ENCODE measurements at regions not wholly inside any gene's neighbourhood (a gene's known extent, or its start where the extent isn't known, plus 50 kb on each side); places are given as distances from the start of the nearest gene placed in this dataset.

GRCh38 chr20:60132162-60132826 lies 174.1 kb downstream of the CDH26 start:
- FAIRE-seq = no peak

GRCh38 chr20:60132827-60133670 lies 174.8 kb downstream of the CDH26 start:
- no peak for FAIRE-seq

- no peak for FAIRE-seq
These were observed 177.1 kb downstream of the CDH26 start for GRCh38 chr20:60135276-60135675.

DNA sequence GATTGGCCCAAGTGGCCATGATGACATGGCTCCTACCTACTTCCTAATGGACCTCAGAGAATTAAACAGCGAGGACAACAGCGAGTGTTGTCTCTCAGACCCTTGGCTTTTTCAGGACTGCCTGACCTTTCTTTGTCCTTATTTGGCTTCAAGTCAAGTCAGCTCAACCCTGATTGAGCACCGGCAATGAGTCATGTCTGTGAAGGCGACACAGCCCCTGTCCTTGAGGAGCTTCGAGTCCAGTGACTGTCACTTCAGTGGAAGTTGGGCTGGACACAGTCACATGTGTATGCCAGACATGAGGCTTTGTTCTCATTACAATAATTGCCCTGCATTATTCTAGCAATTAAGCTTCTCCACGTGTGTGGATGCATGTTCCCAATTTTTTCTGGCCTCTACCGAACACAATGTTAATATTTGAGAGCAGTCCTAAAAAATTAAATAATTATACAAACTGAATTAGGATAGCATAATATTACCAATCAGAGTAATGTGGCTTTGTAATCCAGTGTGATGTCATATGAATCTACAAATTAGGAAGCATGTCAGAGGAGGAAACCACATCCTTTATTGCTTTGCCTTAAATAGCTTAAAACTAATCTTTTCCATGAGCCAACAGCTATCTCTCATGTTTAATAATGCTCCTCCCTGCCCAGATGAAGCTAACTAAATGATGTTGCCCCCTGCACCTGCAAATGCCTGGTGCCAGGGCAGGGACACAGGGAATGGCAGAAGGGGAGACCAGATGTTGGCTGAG lies 178.6 kb downstream of the CDH26 start:
- no peak for FAIRE-seq

DNA sequence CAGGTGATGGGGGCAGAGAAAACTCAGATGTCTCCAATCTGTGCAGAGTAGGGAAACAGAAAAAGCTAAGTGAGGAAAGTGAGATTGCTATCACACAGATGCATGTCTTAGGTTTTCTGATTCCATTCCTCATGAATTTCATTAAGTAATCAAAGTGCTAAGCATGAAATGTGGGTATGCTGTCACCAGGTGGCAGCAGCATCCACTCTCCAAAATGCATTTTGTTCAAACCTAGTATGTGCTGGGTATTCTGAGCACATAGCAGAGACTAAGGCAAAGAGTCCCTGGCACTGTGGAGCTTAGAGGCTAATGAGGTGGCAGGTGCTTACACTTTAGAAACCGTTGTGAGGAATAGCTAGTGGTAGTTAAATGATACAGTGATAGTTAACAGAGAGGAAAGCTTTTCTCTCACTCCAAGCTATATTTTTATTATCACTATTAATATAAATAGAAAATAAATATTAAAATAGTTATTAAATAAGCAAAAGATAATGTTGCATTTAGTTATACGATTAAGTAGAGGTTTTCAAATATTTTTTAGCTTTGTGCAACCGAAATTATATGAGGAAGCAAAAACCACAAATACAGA lies 179.5 kb downstream of the CDH26 start:
- no peak for FAIRE-seq

DNA sequence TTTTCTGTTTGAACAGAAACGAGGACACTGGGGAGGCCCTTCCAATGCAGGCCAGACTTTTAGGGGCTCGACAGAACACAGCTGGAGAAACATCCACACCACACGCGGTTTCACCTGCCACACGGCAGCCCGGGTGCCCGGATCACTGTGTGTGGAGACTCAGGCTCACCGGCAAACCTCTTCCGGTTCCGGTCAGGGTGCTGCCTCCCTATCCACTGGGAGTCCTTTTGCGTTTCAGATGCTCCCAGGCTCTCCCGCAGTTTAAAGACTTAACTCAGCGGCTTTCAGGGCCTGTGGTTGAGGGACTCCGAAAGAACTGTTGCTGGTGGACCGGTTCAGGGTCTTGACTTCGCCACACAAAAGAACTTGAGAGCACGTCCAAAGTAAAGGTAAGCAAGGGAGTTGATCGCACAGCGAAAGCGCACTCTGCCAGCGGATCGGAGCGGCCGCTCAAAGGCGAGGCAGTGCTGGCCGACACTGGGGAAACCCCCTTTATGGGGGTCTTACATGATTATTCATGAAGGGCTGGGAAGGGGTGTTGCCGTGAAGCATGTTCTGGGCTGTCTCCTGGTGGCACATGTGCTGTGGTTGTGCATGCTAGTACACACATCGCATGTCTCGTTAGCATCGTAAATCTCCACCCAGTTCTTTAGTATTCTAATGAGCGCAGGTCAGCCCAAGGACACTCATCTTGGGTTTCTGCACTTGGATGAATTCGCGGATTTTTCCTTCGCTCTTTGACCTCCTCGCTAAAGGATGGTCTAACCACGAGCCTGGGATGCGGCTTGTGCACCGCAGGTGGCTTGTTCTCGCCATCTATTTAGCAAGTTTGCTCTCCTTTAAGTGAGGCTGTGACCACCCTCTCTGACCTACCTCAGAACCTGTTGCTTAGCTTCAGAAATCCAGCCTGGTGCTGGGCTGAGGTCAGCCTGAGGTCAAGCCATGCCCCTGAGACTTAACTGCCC lies 180.3 kb downstream of the CDH26 start:
- no peak for FAIRE-seq

GRCh38 chr20:60139663-60140446 lies 181.6 kb downstream of the CDH26 start:
- no peak for FAIRE-seq

- no peak for FAIRE-seq
These were observed 184.4 kb downstream of the CDH26 start for GRCh38 chr20:60142587-60142986.

DNA sequence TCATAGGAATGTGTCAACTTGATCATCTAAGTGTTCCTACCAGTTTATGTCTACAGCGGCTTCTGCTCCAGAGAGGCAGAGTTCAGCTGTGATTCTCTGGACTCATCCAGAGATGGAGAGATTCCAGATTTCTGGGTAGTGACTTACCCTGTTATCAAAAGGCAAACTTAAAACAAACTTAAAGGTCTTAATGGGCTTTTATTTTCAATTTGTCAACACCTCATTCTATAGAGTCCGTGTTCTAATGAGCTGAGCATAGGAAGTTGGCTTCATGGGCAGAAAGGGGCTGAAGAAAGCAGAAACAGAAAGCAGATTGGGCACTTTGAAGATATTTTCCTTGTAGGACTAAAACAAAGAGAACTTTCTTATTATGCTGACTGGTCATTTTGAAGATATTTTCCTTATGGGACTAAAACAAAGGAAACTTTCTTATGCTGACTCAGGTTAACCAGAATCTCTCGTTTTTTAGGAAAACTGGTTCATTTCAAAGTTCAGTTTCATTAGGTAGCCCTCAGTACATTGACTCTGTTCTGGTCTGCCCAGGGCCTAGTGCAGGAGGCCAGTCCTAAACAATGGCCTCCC lies 185.1 kb downstream of the CDH26 start:
- FAIRE-seq = no peak

- FAIRE-seq = no peak
These were observed 186.2 kb downstream of the CDH26 start for GRCh38 chr20:60144404-60144803.

GRCh38 chr20:60144974-60145527 lies 186.8 kb downstream of the CDH26 start:
- FAIRE-seq = no peak

DNA sequence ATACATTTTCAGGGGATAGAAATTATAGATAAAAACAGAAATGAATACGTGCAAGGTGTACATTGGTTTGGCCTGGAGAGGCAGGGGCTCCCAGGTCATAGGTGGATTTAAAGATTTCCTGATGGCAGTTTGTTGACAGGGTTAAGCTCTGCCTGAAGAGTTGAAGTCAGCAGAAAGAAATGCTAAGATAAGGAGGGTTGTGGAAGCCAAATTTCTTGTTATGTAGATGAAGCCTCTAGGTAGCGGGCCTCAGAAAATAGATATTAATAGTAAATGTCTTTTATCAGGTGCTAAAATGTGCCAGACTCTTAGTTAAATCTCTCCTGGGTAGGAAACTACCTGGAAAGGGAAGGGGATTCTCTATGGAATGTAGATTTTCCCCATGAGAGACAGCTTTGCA lies 188.8 kb downstream of the CDH26 start:
- no peak for FAIRE-seq

- no peak for FAIRE-seq
These were observed 190.7 kb downstream of the CDH26 start for GRCh38 chr20:60148885-60149284.

GRCh38 chr20:60152792-60153191 lies 194.6 kb downstream of the CDH26 start:
- peak; percentile 84 for FAIRE-seq

DNA sequence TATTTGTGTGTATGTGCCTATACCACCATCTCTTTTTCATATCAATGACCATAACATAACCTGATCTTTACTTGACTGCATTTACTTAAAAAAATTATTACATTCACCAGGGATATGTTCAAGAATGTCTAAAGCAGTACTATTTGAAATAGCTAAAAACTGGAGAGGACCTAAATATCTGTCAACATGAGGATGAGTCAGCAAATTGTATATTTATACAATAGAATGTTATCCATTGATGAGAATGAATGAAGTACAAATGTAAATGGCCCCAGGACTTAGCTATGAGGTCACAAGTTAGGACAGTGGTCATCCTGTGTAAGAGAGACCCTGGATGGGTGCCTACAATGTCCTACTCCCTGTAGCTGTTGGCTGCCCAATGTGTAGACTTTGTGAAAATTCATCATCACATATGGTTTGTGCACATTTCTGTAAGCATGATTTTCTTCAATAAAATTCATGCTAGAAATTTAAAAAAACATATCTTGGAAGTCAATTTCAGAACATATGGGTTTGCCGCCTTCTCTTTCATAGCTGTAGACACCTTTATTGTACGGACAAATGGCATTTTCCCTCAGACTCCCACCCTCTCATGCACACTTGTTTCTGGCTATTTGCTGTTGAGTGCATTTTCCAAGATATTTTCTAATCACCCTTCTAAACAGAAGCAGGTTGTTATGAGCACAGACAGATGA lies 202.4 kb downstream of the CDH26 start:
- FAIRE-seq = no peak

GRCh38 chr20:60167812-60168211 lies 209.6 kb downstream of the CDH26 start:
- no peak for FAIRE-seq

DNA sequence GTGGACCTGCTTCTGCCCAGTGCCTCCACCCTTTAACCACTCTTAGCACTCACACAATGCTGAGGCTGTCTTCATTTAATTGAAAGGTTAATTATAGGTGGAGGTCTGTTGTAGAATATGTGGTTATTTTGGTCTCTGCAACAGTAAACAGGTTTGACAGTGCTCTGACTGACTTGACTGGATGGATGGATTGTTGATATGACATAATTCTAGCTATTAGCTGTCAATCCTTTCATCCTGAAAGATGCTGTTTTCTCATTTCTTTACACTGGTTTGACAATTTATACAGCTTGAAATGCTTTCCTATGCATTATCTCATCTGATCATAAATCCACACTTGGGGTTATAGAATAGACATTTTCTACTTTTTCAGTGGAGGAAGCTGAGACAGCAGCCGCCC lies 210.7 kb downstream of the CDH26 start:
- FAIRE-seq = no peak

DNA sequence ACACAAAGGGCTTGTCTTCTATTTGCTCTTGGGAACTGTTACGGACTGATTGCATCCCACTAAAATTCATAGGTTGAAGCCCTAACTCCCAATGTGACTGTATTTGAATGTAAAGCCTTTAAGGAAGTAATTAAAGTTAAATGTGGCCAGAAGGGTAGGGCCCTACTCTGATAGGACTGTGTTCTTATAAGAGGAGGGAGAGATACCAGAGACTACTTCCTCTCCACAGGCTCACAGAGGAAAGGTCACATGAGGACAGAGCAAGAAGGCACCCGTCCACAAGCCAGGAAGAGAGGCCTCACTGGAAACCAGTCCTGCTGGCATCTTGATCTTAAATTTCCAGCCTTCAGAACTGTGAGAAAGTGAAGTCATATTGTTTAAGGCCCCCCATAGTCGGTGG lies 211.9 kb downstream of the CDH26 start:
- no peak for FAIRE-seq

GRCh38 chr20:60171313-60171712 lies 213.1 kb downstream of the CDH26 start:
- FAIRE-seq = peak; percentile 99

GRCh38 chr20:60171738-60172137 lies 213.5 kb downstream of the CDH26 start:
- no peak for FAIRE-seq
